OCI-LY7 (cell line): ENCODE measurements at regions not wholly inside any gene's neighbourhood (a gene's known extent, or its start where the extent isn't known, plus 50 kb on each side); places are given as distances from the start of the nearest gene placed in this dataset.

Experiments
- BruUV-seq: library from RNA; stranded (reverse); fragments of 400-500 nt; replicated peaks from 2 replicates; lab custom pipeline; 2021; lab: Mats Ljungman, UMichigan
- CTCF ChIA-PET: fragments of 300-600 bp; sonication (Branson Sonifier 250); formaldehyde crosslinking; loops from one replicate; lab custom pipeline; 2022; ENCODE audit warnings: antibody characterized with exemption; ENCODE audit not compliant: unreplicated experiment; lab: Charles Lee
- POLR2A ChIA-PET: fragments of 300-600 bp; sonication (Branson Sonifier 250); formaldehyde crosslinking; loops from one replicate; lab custom pipeline; 2022; ENCODE audit warnings: antibody characterized with exemption; lab: Charles Lee
- DNase-seq: peaks from one replicate; pipeline ENCODE4 v3.0.0-alpha.2; 2015; ENCODE audit warnings: low spot score
- H2AFZ ChIP-seq: fragments of 200-600 bp; sonication (generic), shearing (Covaris generic); 2 replicates; pipeline ENCODE4 v1.6.1; 2014; ENCODE audit warnings: mild to moderate bottlenecking, antibody characterized with exemption, low read length, moderate library complexity
- H3K27ac ChIP-seq: fragments of 200-600 bp; sonication (generic); 2 replicates; pipeline ENCODE4 v1.5.1; 2014; ENCODE audit warnings: mixed run types, low read depth, mild to moderate bottlenecking, moderate library complexity, low read length, inconsistent platforms; ENCODE audit not compliant: poor library complexity, severe bottlenecking
- H3K36me3 ChIP-seq: fragments of 200-600 bp; sonication (generic); 2 replicates; pipeline ENCODE4 v1.6.1; 2014; ENCODE audit warnings: mild to moderate bottlenecking, antibody characterized with exemption, low read length, moderate library complexity, mixed read lengths; ENCODE audit not compliant: insufficient read depth
- H3K4me1 ChIP-seq: fragments of 200-600 bp; sonication (generic); 2 replicates; pipeline ENCODE4 v1.5.1; 2014; ENCODE audit warnings: mild to moderate bottlenecking, low read length; ENCODE audit not compliant: insufficient read depth, poor library complexity, severe bottlenecking
- H3K4me2 ChIP-seq: fragments of 200-600 bp; sonication (generic); 2 replicates; pipeline ENCODE4 v1.6.1; 2014; ENCODE audit warnings: mild to moderate bottlenecking, low read length
- H3K4me3 ChIP-seq: fragments of 200-600 bp; sonication (generic); 2 replicates; pipeline ENCODE4 v1.5.1; 2014; ENCODE audit warnings: mild to moderate bottlenecking, low read depth, low read length; ENCODE audit not compliant: poor library complexity, severe bottlenecking
- H3K79me2 ChIP-seq: fragments of 200-600 bp; sonication (generic); 2 replicates; pipeline ENCODE4 v1.6.1; 2016; ENCODE audit warnings: low read depth, mild to moderate bottlenecking, low read length, moderate library complexity, mixed read lengths; ENCODE audit not compliant: insufficient read depth
- H3K9me2 ChIP-seq: fragments of 200-600 bp; sonication (generic); 2 replicates; pipeline ENCODE4 v1.6.1; 2016; ENCODE audit warnings: mild to moderate bottlenecking, low read length, mixed read lengths; ENCODE audit not compliant: insufficient read depth
- H3K9me3 ChIP-seq: fragments of 200-600 bp; sonication (generic); 2 replicates; pipeline ENCODE4 v1.6.1; 2014; ENCODE audit warnings: mild to moderate bottlenecking, mixed run types, low read length, mixed read lengths
- H4K20me1 ChIP-seq: fragments of 200-600 bp; sonication (generic); 2 replicates; pipeline ENCODE4 v1.6.1; 2014; ENCODE audit warnings: mild to moderate bottlenecking, antibody characterized with exemption, low read length, moderate library complexity, mixed read lengths; ENCODE audit not compliant: insufficient read depth
- EZH2phosphoT487 ChIP-seq: fragments of 200-600 bp; sonication (generic); IDR thresholded peaks from 2 replicates; pipeline ENCODE4 v1.6.1; 2018; ENCODE audit warnings: low read depth, borderline replicate concordance, mild to moderate bottlenecking, mixed run types, antibody characterized with exemption, low read length, moderate library complexity, mixed read lengths
- intact Hi-C: fragments of 100-400 bp; cut with micrococcal nuclease; formaldehyde crosslinking; loops from one replicate; pipeline ENCODE4 v1.10.0; 2022; ENCODE audit not compliant: unreplicated experiment
- TF ChIP-seq, protein P1 (sequence below): fragments of 200-600 bp; sonication (generic); conservative IDR thresholded peaks from 2 replicates; pipeline ENCODE4 v1.5.1; 2014; ENCODE audit warnings: mild to moderate bottlenecking, antibody characterized with exemption, low read length, moderate library complexity, mixed read lengths

DNA sequence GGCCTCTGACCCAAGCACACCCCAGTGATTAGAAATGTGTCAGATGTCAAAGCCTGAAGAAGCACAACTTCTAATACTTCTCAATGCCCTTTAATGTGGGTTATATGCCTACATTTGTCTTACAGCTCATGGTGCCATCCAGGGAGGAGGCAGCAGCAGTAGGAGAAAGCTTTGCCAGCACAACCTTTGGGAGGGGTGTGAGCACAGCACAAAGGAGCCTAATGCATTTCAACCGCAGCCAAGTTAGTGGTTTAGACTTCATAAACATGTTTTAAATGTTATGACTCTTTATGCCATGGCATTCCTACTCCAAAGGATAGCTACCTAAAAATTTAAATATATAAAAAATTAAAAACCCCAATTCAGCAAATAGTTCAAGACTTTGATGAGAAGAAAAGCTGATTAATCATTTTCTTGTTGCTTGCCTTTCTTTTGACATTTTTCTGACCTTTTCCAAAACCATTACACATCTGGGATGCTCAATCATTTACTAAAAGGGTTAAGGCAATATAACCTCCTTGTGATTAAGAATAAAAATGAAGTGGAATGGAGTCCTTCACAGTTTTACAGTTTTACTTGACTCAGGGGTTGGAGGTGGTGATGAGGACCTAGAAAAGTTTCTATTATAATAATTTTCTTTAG, 142.7 kb downstream of the DLEU7 start:
- CTCF ChIA-PET: interaction anchor here (1.6 kb wide), 1 partner anchor 9 kb away, joined by 4 read pairs; no protein-coding TSS in a partner anchor
- BruUV-seq: no TSS peak
- POLR2A ChIA-PET: interaction anchor here (0.8 to 1.7 kb wide), 4 partner anchors 8 to 15 kb away, joined by 3 to 5 read pairs (median 3); no protein-coding TSS in a partner anchor

DNA sequence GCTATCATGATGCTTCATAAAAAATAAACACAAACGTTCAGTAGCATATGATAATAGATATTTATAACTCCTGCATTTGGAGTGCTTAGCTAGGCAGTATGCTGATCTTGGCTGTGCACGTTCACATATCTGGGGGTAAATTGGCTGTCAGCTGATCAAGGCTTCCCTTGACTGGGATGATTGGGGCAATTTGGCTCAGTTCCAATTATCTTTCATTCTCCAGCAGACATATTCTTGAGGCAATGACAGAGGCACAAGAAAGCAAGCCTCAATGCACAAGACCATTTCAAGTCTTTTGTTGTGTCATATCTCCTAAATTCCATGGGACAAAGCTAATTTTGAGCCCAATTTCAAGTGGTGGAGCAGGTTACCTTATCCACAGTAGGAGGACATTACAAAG, 142.0 kb downstream of the DLEU7 start:
- Histone ChIP-seq H3K27ac (no peak overlapping the region), H4K20me1 (no peaks in the 10 kb centered on the region), H3K9me3 (peaks cover 6% of the 10 kb centered on the region; the same call in 1 of the 2 replicates), H3K4me3 (no peak overlapping the region), H2AFZ (no peak overlapping the region), H3K4me2 (no peak overlapping the region), H3K79me2 (no peaks in the 10 kb centered on the region), H3K9me2 (no peaks in the 10 kb centered on the region), H3K36me3 (no peaks in the 10 kb centered on the region; the same call in 1 of the 2 replicates), H3K4me1 (no peaks in the 10 kb centered on the region)
- TF ChIP-seq, protein P1, sequence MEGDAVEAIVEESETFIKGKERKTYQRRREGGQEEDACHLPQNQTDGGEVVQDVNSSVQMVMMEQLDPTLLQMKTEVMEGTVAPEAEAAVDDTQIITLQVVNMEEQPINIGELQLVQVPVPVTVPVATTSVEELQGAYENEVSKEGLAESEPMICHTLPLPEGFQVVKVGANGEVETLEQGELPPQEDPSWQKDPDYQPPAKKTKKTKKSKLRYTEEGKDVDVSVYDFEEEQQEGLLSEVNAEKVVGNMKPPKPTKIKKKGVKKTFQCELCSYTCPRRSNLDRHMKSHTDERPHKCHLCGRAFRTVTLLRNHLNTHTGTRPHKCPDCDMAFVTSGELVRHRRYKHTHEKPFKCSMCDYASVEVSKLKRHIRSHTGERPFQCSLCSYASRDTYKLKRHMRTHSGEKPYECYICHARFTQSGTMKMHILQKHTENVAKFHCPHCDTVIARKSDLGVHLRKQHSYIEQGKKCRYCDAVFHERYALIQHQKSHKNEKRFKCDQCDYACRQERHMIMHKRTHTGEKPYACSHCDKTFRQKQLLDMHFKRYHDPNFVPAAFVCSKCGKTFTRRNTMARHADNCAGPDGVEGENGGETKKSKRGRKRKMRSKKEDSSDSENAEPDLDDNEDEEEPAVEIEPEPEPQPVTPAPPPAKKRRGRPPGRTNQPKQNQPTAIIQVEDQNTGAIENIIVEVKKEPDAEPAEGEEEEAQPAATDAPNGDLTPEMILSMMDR: no peak
- TF ChIP-seq EZH2phosphoT487: no peak
- CTCF ChIA-PET: interaction anchor here (1.6 kb wide), 1 partner anchor 9 kb away, joined by 4 read pairs; no protein-coding TSS in a partner anchor
- intact Hi-C loops: no loop called here
- DNase-seq: no peak
- BruUV-seq: no TSS peak
- POLR2A ChIA-PET: interaction anchor here (1.0 to 1.7 kb wide), 3 partner anchors 8 to 13 kb away, joined by 3 to 5 read pairs (median 3); no protein-coding TSS in a partner anchor

More for the DNA sequence above, 142.7 kb downstream of the DLEU7 start:
- H3K4me3 ChIP-seq: no peak overlapping the region
- H3K36me3 ChIP-seq: no peaks in the 10 kb centered on the region; the same call in 1 of the 2 replicates
- H3K9me3 ChIP-seq: peaks cover 13% of the 10 kb centered on the region; the same call in 1 of the 2 replicates
- DNase-seq: no peak
- H3K27ac ChIP-seq: no peak overlapping the region
- H3K4me1 ChIP-seq: no peaks in the 10 kb centered on the region
- no peaks in the 10 kb centered on the region for H3K9me2 ChIP-seq
- no peak overlapping the region for H3K4me2 ChIP-seq
- no peak for TF ChIP-seq EZH2phosphoT487
- TF ChIP-seq, protein P1: no peak
- H4K20me1 ChIP-seq: no peaks in the 10 kb centered on the region
- intact Hi-C loops: no loop called here
- H2AFZ ChIP-seq: no peak overlapping the region
- no peaks in the 10 kb centered on the region for H3K79me2 ChIP-seq

DNA sequence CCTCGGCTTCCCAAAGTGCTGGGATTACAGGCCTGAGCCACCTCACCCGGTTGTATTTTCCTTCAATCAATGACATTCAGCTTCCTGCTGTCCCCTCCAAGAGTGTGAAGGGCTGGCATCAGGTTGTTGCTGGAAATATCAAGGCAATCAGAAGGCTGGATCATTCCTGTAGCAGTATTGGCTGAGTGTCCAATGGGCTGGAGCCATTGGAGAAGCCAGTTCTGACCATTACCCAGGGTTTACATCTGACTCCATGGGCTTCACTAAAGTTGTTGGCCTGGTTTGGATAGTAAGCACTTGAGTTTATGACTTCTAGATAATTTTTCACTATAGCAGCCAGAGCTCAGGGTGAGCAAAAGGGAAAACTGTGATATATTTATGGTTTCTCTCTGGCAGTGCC, 137.0 kb downstream of the DLEU7 start:
- ChIA-PET CTCF (no interaction called here), POLR2A (interaction anchor here (0.6 to 1.0 kb wide), 6 partner anchors 8 to 541 kb away, joined by 3 to 5 read pairs (median 4); no protein-coding TSS in a partner anchor)
- no peak for DNase-seq
- no peaks in the 10 kb centered on the region for H3K9me2 ChIP-seq
- no peaks in the 10 kb centered on the region for H3K9me3 ChIP-seq
- no peaks in the 10 kb centered on the region for H4K20me1 ChIP-seq
- no peak overlapping the region for H2AFZ ChIP-seq
- H3K4me2 ChIP-seq: no peak overlapping the region
- H3K4me3 ChIP-seq: no peak overlapping the region
- no TSS peak for BruUV-seq
- H3K79me2 ChIP-seq: no peaks in the 10 kb centered on the region
- H3K27ac ChIP-seq: no peak overlapping the region
- no peak for TF ChIP-seq EZH2phosphoT487
- TF ChIP-seq, protein P1: no peak
- H3K4me1 ChIP-seq: peaks cover 13% of the 10 kb centered on the region
- H3K36me3 ChIP-seq: no peaks in the 10 kb centered on the region
- intact Hi-C loops: no loop called here
